MCF 10A (cell line): ENCODE measurements at regions not wholly inside any gene's neighbourhood (a gene's known extent, or its start where the extent isn't known, plus 50 kb on each side); places are given as distances from the start of the nearest gene placed in this dataset.

Source experiments
- BruUV-seq: library from RNA; stranded (reverse); fragments of 400-500 nt; replicated peaks from 2 replicates; lab custom pipeline; 2021; lab: Mats Ljungman, UMichigan
- CTCF ChIA-PET: fragments of 300-600 bp; sonication (Branson Sonifier 250); formaldehyde crosslinking; extraction: SDS; loops from one replicate; lab custom pipeline; 2021; ENCODE audit warnings: antibody characterized with exemption, inconsistent platforms; lab: Yijun Ruan, JAX
- POLR2A ChIA-PET: fragments of 300-600, 350-650 bp; sonication (Branson Sonifier 250); formaldehyde crosslinking; extraction: SDS; loops from one replicate; lab custom pipeline; 2020; ENCODE audit warnings: antibody characterized with exemption, inconsistent platforms; lab: Yijun Ruan, JAX
- DNase-seq: peaks from one replicate; pipeline ENCODE4 v3.0.0-alpha.2; 2018; ENCODE audit not compliant: unreplicated experiment
- H3K27ac Mint-ChIP-seq: one replicate; pipeline ENCODE4 v1.8.0; 2022; ENCODE audit warnings: mild to moderate bottlenecking, low read depth, mixed read lengths; ENCODE audit not compliant: unreplicated experiment
- H3K27me3 Mint-ChIP-seq: one replicate; pipeline ENCODE4 v1.8.0; 2022; ENCODE audit warnings: mixed read lengths; ENCODE audit not compliant: insufficient read depth, unreplicated experiment
- H3K36me3 Mint-ChIP-seq: one replicate; pipeline ENCODE4 v1.8.0; 2022; ENCODE audit warnings: mild to moderate bottlenecking, moderate library complexity, mixed read lengths; ENCODE audit not compliant: insufficient read depth, unreplicated experiment
- H3K4me1 Mint-ChIP-seq: one replicate; pipeline ENCODE4 v1.8.0; 2022; ENCODE audit warnings: mixed read lengths; ENCODE audit not compliant: insufficient read depth, unreplicated experiment
- H3K4me3 Mint-ChIP-seq: one replicate; pipeline ENCODE4 v1.8.0; 2022; ENCODE audit warnings: mild to moderate bottlenecking, moderate library complexity, mixed read lengths; ENCODE audit not compliant: unreplicated experiment
- H3K9me3 Mint-ChIP-seq: one replicate; pipeline ENCODE4 v1.8.0; 2022; ENCODE audit warnings: mixed read lengths; ENCODE audit not compliant: unreplicated experiment
- CTCF ChIP-seq: fragments of 200-600 bp; IDR thresholded peaks from one replicate; pipeline ENCODE4 v1.8.0; 2022; ENCODE audit warnings: antibody characterized with exemption, mild to moderate bottlenecking; ENCODE audit not compliant: unreplicated experiment
- intact Hi-C: fragments of 100-400 bp; cut with micrococcal nuclease; formaldehyde crosslinking; loops from 2 replicates; pipeline ENCODE4 v1.14.1; 2022

GRCh38 chr5:30607301-30607894, 586.1 kb upstream of the CDH6 start:
- ChIA-PET POLR2A (no interaction called here), CTCF (interaction anchor here (0.6 kb wide), 1 partner anchor 38 kb away, joined by 3 read pairs; no protein-coding TSS in a partner anchor)
- H3K4me3 Mint-ChIP-seq: no peak overlapping the region
- no peak overlapping the region for H3K27ac Mint-ChIP-seq
- H3K4me1 Mint-ChIP-seq: no peaks in the 10 kb centered on the region
- H3K9me3 Mint-ChIP-seq: peaks cover 12% of the 10 kb centered on the region
- no peak for TF ChIP-seq CTCF
- no peaks in the 10 kb centered on the region for H3K36me3 Mint-ChIP-seq
- no TSS peak for BruUV-seq
- H3K27me3 Mint-ChIP-seq: no peaks in the 10 kb centered on the region
- DNase-seq: peak; percentile 13
- intact Hi-C loops: no loop called here

- H3K9me3 Mint-ChIP-seq: peaks cover 4% of the 10 kb centered on the region
- ChIA-PET POLR2A (no interaction called here), CTCF (interaction anchor here (0.7 to 0.8 kb wide), 2 partner anchors 198 to 447 kb away, joined by 3 to 4 read pairs; no protein-coding TSS in a partner anchor)
- no peaks in the 10 kb centered on the region for H3K27me3 Mint-ChIP-seq
- DNase-seq: no peak
- no peak overlapping the region for H3K4me3 Mint-ChIP-seq
- intact Hi-C loops: no loop called here
- BruUV-seq: no TSS peak
- no peaks in the 10 kb centered on the region for H3K36me3 Mint-ChIP-seq
- no peak overlapping the region for H3K27ac Mint-ChIP-seq
- TF ChIP-seq CTCF: no peak
- no peaks in the 10 kb centered on the region for H3K4me1 Mint-ChIP-seq
These were observed 587.7 kb upstream of the CDH6 start for GRCh38 chr5:30605693-30606268.

GRCh38 chr5:30604648-30605262, 588.7 kb upstream of the CDH6 start:
- H3K27ac Mint-ChIP-seq: no peak overlapping the region
- no peak overlapping the region for H3K4me3 Mint-ChIP-seq
- no peaks in the 10 kb centered on the region for H3K36me3 Mint-ChIP-seq
- TF ChIP-seq CTCF: no peak
- no peaks in the 10 kb centered on the region for H3K9me3 Mint-ChIP-seq
- DNase-seq: no peak
- intact Hi-C loops: no loop called here
- CTCF ChIA-PET: interaction anchor here (0.6 to 0.8 kb wide), 2 partner anchors 18 to 448 kb away, joined by 3 read pairs; no protein-coding TSS in a partner anchor
- no peaks in the 10 kb centered on the region for H3K27me3 Mint-ChIP-seq
- POLR2A ChIA-PET: no interaction called here
- H3K4me1 Mint-ChIP-seq: no peaks in the 10 kb centered on the region
- BruUV-seq: no TSS peak

GRCh38 chr5:30600892-30601291, 592.6 kb upstream of the CDH6 start:
- H3K27ac Mint-ChIP-seq: no peak overlapping the region
- no peak for DNase-seq
- H3K36me3 Mint-ChIP-seq: no peaks in the 10 kb centered on the region
- no TSS peak for BruUV-seq
- no peaks in the 10 kb centered on the region for H3K4me1 Mint-ChIP-seq
- ChIA-PET CTCF (no interaction called here), POLR2A (no interaction called here)
- H3K27me3 Mint-ChIP-seq: no peaks in the 10 kb centered on the region
- no peak for TF ChIP-seq CTCF
- peaks cover 10% of the 10 kb centered on the region for H3K9me3 Mint-ChIP-seq
- no peak overlapping the region for H3K4me3 Mint-ChIP-seq
- intact Hi-C loops: no loop called here
